GM13976 (cell line): ENCODE measurements at regions not wholly inside any gene's neighbourhood (a gene's known extent, or its start where the extent isn't known, plus 50 kb on each side); places are given as distances from the start of the nearest gene placed in this dataset.

Source experiments
- DNase-seq: peaks from one replicate; pipeline ENCODE4 v3.0.0; 2012; ENCODE audit warnings: low spot score
- in situ Hi-C: fragments of 300-500 bp; cut with MboI; formaldehyde crosslinking; loops from one replicate; pipeline ENCODE4 v1.12.0; 2022; ENCODE audit warnings: low sequenced_read_pairs, mixed read lengths, inconsistent platforms; ENCODE audit not compliant: unreplicated experiment
- TF ChIP-seq, protein P1 (sequence below): IDR thresholded peaks from 2 replicates; pipeline ENCODE4 v1.5.1; 2012; ENCODE audit warnings: borderline replicate concordance, mild to moderate bottlenecking; ENCODE audit not compliant: insufficient read depth; ENCODE audit errors: extremely low read depth, missing control alignments, control extremely low read depth

- in situ Hi-C loops: no loop called here
- TF ChIP-seq, protein P1, sequence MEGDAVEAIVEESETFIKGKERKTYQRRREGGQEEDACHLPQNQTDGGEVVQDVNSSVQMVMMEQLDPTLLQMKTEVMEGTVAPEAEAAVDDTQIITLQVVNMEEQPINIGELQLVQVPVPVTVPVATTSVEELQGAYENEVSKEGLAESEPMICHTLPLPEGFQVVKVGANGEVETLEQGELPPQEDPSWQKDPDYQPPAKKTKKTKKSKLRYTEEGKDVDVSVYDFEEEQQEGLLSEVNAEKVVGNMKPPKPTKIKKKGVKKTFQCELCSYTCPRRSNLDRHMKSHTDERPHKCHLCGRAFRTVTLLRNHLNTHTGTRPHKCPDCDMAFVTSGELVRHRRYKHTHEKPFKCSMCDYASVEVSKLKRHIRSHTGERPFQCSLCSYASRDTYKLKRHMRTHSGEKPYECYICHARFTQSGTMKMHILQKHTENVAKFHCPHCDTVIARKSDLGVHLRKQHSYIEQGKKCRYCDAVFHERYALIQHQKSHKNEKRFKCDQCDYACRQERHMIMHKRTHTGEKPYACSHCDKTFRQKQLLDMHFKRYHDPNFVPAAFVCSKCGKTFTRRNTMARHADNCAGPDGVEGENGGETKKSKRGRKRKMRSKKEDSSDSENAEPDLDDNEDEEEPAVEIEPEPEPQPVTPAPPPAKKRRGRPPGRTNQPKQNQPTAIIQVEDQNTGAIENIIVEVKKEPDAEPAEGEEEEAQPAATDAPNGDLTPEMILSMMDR: no peak
- DNase-seq: no peak
These were observed 207.0 kb upstream of the PPP2R2D start for GRCh38 chr10:131693766-131694165.

GRCh38 chr10:131694168-131694780 lies 206.5 kb upstream of the PPP2R2D start:
- TF ChIP-seq, protein P1: no peak
- no peak for DNase-seq
- in situ Hi-C loops: no loop called here

DNA sequence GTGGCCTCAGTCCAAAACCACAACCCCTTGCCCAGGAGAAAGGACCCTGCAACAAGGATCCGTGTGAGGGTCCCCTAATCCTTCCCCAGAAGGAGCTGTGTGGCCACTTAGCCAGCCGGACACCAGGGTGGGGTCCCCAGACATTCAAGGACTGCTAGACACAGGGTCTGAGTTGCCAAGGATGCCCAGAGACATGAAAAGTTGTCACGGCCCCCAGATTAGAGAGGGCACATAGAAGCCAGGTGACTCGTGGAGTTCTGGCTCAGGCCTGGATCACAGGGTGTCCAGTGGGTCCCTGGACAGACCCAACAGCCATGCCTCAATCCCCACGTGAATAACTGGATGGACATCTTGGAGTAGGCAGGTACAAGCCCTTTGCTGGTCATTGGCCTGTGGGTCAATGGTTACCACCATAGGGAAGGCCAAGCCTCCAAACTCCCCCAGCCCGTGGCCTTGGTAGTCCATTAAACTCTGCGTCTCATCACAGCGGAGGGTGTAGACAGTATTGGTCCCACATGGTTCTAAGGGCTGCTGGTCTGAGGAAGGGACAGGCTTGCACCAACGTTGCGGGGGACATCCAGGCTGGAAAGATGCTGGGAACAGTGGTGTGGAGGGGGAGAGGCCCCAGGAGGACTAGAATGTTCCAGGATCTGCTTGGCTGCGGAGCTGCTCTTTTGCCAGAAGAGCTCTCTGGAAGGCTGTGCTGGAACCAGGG lies 205.9 kb upstream of the PPP2R2D start:
- no peak for DNase-seq
- in situ Hi-C loops: no loop called here
- TF ChIP-seq, protein P1: no peak

DNA sequence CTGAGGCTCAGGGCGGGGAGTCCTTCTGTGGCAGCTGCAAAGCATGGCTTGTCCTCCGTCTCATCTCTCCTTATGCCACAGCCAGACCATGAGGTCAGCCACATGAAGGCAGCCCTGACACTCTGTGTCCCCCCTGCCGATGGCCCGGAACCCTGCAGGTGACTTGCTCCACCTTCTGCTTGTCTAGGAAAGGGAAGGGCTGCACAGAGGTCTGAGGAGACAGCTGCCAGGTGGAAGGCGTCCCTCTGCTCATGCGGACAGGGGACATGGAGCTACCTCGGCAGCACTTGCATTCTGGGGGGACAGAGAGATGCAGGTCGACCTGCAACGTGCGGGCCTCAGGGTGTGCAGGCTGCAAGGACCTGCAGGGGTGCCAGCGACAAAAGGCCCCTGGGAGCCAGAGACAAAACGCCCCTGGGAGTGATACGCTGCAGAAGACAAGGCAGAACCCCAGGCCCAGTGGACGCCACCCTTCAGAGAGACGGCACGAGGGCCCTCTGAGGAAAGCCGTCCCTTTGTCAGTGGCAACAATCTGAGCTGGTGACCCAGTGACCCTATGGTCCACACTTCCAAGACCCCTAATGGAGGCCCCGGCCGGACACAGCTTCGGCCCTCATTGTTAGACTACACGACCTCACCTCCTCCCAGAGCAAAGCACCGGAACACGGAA lies 205.2 kb upstream of the PPP2R2D start:
- DNase-seq: no peak
- in situ Hi-C loops: no loop called here
- TF ChIP-seq, protein P1: no peak

- in situ Hi-C loops: no loop called here
- TF ChIP-seq, protein P1: no peak
- DNase-seq: no peak
These were observed 203.2 kb upstream of the PPP2R2D start for GRCh38 chr10:131697476-131698128.

DNA sequence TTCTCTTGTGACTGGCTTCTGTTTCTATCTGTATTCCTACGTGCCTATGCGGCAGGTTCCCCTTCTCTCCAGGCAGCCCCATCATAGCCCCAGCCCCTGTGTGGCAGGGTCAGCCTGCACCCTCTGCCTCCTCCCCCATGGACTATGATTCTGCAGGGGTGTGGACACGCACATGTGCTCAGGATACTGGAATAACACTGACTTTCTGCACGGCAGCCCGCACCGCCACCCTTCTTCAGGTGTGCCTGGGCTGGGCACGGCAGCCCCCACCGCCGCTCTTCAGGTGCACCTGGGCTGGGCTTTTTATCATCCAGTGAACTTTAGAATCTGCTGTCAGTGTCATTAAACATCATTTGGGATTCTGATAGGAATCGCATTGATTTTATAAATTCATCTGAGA lies 202.6 kb upstream of the PPP2R2D start:
- no peak for DNase-seq

More for the DNA sequence above, 202.6 kb upstream of the PPP2R2D start:
- in situ Hi-C loops: no loop called here
- TF ChIP-seq, protein P1: no peak
